Stomach (tissue), 8 donors: ENCODE measurements at regions not wholly inside any gene's neighbourhood (a gene's known extent, or its start where the extent isn't known, plus 50 kb on each side); places are given as distances from the start of the nearest gene placed in this dataset.
"Not testable (repeated sequence)": the region's sequence is repeated elsewhere in the genome, so short reads cannot be mapped to it uniquely, and the experiment has no call there.

Source experiments
- DNase-seq, 2 donors: peaks; one replicate each; pipeline versions ENCODE4 v3.0.0 to v3.0.0-alpha.2; 2013 to 2019
- H3K27ac ChIP-seq, 5 donors: fragments of 200-600 bp in 4 of 5; sonication (generic) in 4 of 5; one replicate each; pipeline ENCODE4 v1.5.1; 2013 to 2019; ENCODE audit warnings: mild to moderate bottlenecking in 1 of 5, moderate library complexity in 1 of 5
- H3K27me3 ChIP-seq, 3 donors: fragments of 200-600 bp; sonication (generic); one replicate each; pipeline ENCODE4 v1.5.1; 2017 to 2019; ENCODE audit warnings: mixed run types in 1 of 3
- H3K36me3 ChIP-seq, 4 donors: fragments of 200-600 bp; sonication (generic); 1 replicate in 3 of 4; 2 replicates in 1 of 4; pipeline ENCODE4 v1.5.1; 2016 to 2019
- H3K4me1 ChIP-seq, 4 donors: fragments of 200-600 bp; sonication (generic); one replicate each; pipeline ENCODE4 v1.5.1; 2016 to 2019
- H3K4me3 ChIP-seq, 4 donors: fragments of 200-600 bp; sonication (generic) in 3 of 4; one replicate each; pipeline ENCODE4 v1.5.1; 2016 to 2019; ENCODE audit warnings: mild to moderate bottlenecking in 1 of 4
- H3K9me3 ChIP-seq, 4 donors: fragments of 200-600 bp; sonication (generic); one replicate each; pipeline ENCODE4 v1.5.1; 2016 to 2019
- WGBS, 5 donors: extraction: QIAGEN DNeasy Blood & Tissue Kit in 3 of 5; methylation state at CpG; one replicate each; pipeline versions ENCODE4 v1.1.5 to v1.1.7; 2013 to 2018; 5-methylcytosine and 5-hydroxymethylcytosine counted together
- intact Hi-C: fragments of 100-400 bp; cut with DNase I; formaldehyde crosslinking; loops from one replicate; pipeline ENCODE4 v1.15.1; 2023; ENCODE audit warnings: low total_unique reads
- donor health status: healthy with polysubstance abuse.
- donor health status: Bipolar disorder and iron deficiency.
- donor health status: healthy.

- H3K4me1 ChIP-seq, H3K36me3 ChIP-seq, intact Hi-C loops, H3K9me3 ChIP-seq, H3K27ac ChIP-seq, DNase-seq, H3K4me3 ChIP-seq, H3K27me3 ChIP-seq: not testable (repeated sequence)
- 68 to 75% (median 73%) methylated on average over 8 to 15 of the region's 16 CpGs for WGBS, 5 donors
These were observed 63.8 kb downstream of the NSUN5 start for GRCh38 chr7:73244782-73245311.

GRCh38 chr7:73234994-73235717, 73.5 kb downstream of the NSUN5 start:
- H3K27ac ChIP-seq, H3K27me3 ChIP-seq, H3K36me3 ChIP-seq, intact Hi-C loops, H3K9me3 ChIP-seq, H3K4me1 ChIP-seq: not testable (repeated sequence)
- peak overlapping the region; percentile 24 to 40 (median 36) for H3K4me3 ChIP-seq
- 0 to 2% (median 1%) methylated on average over 9 to 15 of the region's 72 CpGs; no CpG with 5 or more reads in 2 of the 5 donors for WGBS, 5 donors
- DNase-seq = peak in 1 of 2 donors; percentile 94

DNA sequence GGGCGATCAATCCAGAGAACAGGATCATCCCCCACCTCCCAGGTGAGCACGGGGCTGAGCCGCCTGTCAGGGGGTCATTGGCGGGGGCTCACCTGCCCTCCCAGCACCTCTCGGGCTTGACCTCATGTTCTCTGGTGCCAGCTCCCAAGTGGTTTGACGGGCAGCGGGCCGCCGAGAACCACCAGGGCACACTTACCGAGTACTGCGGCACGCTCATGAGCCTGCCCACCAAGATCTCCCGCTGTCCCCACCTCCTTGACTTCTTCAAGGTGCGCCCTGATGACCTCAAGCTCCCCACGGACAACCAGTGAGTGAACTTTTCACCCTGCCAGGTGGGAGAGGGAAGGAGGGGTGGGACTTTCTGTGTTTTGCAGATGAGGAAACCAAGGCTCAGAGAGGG, 82.9 kb downstream of the NSUN5 start:
- H3K9me3 ChIP-seq, H3K27ac ChIP-seq, H3K27me3 ChIP-seq, DNase-seq, H3K4me3 ChIP-seq, H3K4me1 ChIP-seq, intact Hi-C loops, H3K36me3 ChIP-seq: not testable (repeated sequence)
- WGBS, 5 donors = 77 to 89% (median 79%) methylated on average over 8 to 14 of the region's 15 CpGs

- H3K4me1 ChIP-seq, H3K27me3 ChIP-seq, intact Hi-C loops, H3K27ac ChIP-seq, DNase-seq, H3K4me3 ChIP-seq, H3K36me3 ChIP-seq, H3K9me3 ChIP-seq: not testable (repeated sequence)
- no CpG with 5 or more reads among the region's 6 CpGs for WGBS, 5 donors
These were observed 86.9 kb downstream of the NSUN5 start for GRCh38 chr7:73221724-73222123.

- DNase-seq, intact Hi-C loops, H3K27me3 ChIP-seq, H3K4me1 ChIP-seq, H3K4me3 ChIP-seq, H3K27ac ChIP-seq, H3K9me3 ChIP-seq, H3K36me3 ChIP-seq: not testable (repeated sequence)
- WGBS, 5 donors = no CpG with 5 or more reads among the region's 6 CpGs
These were observed 87.8 kb downstream of the NSUN5 start for GRCh38 chr7:73220766-73221370.

GRCh38 chr7:73220357-73220756, 88.3 kb downstream of the NSUN5 start:
- H3K27me3 ChIP-seq, H3K4me1 ChIP-seq, intact Hi-C loops, H3K9me3 ChIP-seq, H3K27ac ChIP-seq, H3K36me3 ChIP-seq, DNase-seq, H3K4me3 ChIP-seq: not testable (repeated sequence)
- no CpG with 5 or more reads among the region's 15 CpGs for WGBS, 5 donors

DNA sequence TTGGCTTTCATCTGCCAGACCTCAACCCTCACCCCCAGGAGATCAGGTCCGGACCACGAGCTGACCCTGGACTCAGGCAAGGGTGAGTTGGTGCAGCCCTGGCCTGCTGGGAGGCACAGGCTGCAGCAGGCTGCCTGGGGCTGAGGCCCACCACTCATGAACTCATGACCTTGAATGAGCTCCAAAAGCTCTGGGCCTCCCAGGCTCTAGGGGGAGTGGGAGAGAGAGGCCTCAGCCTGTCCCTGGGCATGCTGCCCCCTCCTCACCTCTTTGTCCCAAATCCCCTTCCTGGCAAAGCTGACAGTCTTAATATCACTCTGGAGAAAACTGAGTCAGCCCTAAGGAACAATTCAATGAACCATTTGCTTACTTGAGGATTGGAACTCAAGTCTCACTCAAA, 89.8 kb downstream of the NSUN5 start:
- H3K27me3 ChIP-seq, H3K4me1 ChIP-seq, H3K9me3 ChIP-seq, H3K27ac ChIP-seq, H3K36me3 ChIP-seq, DNase-seq, H3K4me3 ChIP-seq, intact Hi-C loops: not testable (repeated sequence)
- WGBS, 5 donors = no CpG with 5 or more reads among the region's 2 CpGs

DNA sequence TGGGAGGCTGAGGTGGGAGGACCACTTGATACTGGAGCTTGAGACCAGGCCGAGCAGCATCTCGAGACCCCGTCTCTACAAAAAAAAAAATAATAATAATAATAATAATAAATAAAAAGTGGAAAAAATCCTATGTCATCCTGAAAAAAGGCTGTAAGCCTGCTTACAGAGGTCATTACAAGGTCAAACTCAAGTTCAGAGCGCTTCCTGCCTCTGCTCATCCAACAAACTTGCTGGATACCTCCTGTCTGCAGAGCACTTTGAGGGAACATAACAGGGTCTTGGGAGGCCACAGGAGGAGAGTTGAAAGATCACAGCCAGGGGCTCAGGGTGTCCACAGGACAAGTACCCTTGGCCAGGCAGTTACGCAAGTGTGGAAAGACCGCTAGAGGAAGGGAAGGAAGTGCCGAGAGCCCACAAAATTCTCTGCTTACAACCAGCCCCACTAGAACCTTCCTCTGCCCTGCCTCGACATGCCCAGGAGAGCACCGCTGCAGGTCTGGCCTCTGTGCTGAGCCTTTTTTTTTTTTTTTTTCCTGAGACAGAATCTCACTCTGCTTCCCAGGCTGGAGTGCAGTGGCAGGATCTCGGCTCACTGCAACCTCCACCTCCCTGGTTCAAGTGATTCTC, 92.5 kb downstream of the NSUN5 start:
- H3K4me1 ChIP-seq, H3K4me3 ChIP-seq, DNase-seq, H3K27ac ChIP-seq, H3K9me3 ChIP-seq, intact Hi-C loops, H3K36me3 ChIP-seq, H3K27me3 ChIP-seq: not testable (repeated sequence)
- WGBS, 5 donors = 86 to 96% (median 92%) methylated on average over 1 to 6 of the region's 10 CpGs

- no CpG with 5 or more reads among the region's 7 CpGs for WGBS, 5 donors
- DNase-seq, H3K4me1 ChIP-seq, H3K27me3 ChIP-seq, H3K4me3 ChIP-seq, H3K27ac ChIP-seq, H3K9me3 ChIP-seq, H3K36me3 ChIP-seq, intact Hi-C loops: not testable (repeated sequence)
These were observed 93.4 kb downstream of the NSUN5 start for GRCh38 chr7:73215232-73215631.

DNA sequence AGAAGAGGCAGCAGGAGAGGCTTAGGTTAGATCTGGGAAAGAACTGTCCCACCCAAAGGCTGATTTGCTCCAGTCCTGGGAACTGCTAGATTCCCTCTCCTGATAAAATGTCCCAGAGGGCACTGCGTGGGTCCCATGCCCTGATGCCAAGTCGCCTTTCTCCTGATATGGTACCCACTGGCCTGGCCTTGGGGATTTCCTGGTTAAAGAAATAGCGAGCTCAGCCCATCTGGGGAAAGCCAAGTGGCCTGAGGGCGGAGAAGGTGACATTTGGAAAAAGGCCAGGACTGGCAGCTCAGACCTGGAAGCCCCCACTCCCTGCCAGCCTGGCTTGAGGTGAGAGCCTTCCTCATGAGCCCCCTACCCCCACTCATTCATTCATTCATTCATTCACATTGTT, 94.2 kb downstream of the NSUN5 start:
- intact Hi-C loops, H3K27me3 ChIP-seq, H3K9me3 ChIP-seq, H3K36me3 ChIP-seq, H3K4me3 ChIP-seq, H3K4me1 ChIP-seq: not testable (repeated sequence)
- peak in 1 of 2 donors; percentile 9 for DNase-seq
- H3K27ac ChIP-seq = peak overlapping the region in 1 of 5 donors; percentile 32
- WGBS, 5 donors = 39 to 51% (median 44%) methylated on average over 3 to 4 of the region's 4 CpGs; no CpG with 5 or more reads in 1 of the 5 donors

DNA sequence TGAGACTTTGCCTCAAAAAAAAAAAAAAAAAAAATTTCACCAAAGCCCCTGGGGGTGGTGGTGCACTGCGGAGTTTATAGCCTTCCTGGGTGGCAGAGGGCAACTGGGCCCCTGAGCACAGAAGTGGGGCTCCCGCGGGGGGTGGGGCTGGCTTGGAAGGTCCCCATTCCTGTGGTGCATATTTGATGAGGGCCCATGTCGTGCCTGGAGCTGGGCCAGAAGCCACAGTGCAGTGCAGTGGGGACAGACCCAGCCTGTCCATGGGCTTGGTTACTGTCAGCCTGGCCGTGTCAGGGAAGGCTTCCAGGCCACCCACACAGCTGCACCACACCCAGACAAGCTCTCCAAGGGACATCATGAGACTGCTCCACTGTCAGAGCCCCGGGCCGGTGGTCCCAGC, 95.5 kb downstream of the NSUN5 start:
- 37 to 62% (median 56%) methylated on average over 2 to 4 of the region's 7 CpGs for WGBS, 5 donors
- DNase-seq = not testable (repeated sequence)

GRCh38 chr7:73205594-73205993, 103.0 kb downstream of the NSUN5 start:
- DNase-seq, H3K9me3 ChIP-seq, H3K27me3 ChIP-seq, intact Hi-C loops, H3K4me1 ChIP-seq, H3K4me3 ChIP-seq, H3K27ac ChIP-seq: not testable (repeated sequence)
- peaks cover 0 to 11% (median 7%) of the 10 kb centered on the region in 4 donors for H3K36me3 ChIP-seq
- WGBS, 5 donors = 38 to 68% (median 63%) methylated on average over 1 of the region's 3 CpGs; no CpG with 5 or more reads in 1 of the 5 donors

More for the DNA sequence above, 95.5 kb downstream of the NSUN5 start:
- H3K9me3 ChIP-seq, H3K27me3 ChIP-seq, H3K4me1 ChIP-seq, H3K4me3 ChIP-seq, H3K36me3 ChIP-seq, H3K27ac ChIP-seq, intact Hi-C loops: not testable (repeated sequence)
